ENCODE measurements at regions not wholly inside any gene's neighbourhood (a gene's known extent, or its start where the extent isn't known, plus 50 kb on each side); places are given as distances from the start of the nearest gene placed in this dataset.
A peak's percentile ranks its signal among the peaks of the same experiment; 100 is the strongest.

- no peak for TF ChIP-seq CHD4 (IDR thresholded peaks at IDR 0.05; ENCODE audit: borderline replicate concordance)
Measured at GRCh38 chr1:56196839-56197238, 382.5 kb downstream of the PLPP3 start (continued).

- Histone ChIP-seq H3K4me1 (peaks cover 24% of the 10 kb centered on the region), H3K27ac (no peak overlapping the region), H3K9me3 (no peaks in the 10 kb centered on the region), H3K4me3 (no peak overlapping the region), H3K4me2 (no peak overlapping the region)
- WGBS (ENCODE audit: missing lambda C conversion rate) = 95% methylated on average over 1 of the region's 1 CpG
- POLR2A ChIA-PET = no interaction called here
- FAIRE-seq = no peak
- no peak for DNase-seq (ENCODE audit: low read depth in 1 of 2, low spot score in 1 of 2)
- TF ChIP-seq CEBPB (IDR thresholded peaks at IDR 0.05) = 0 out of 4 replicates have a peak, but pooled peaks of 1 of the 2 experiments have one; percentile 10
- no peak for TF ChIP-seq GATA3 (IDR thresholded peaks at IDR 0.05; ENCODE audit: borderline replicate concordance)
- CTCF ChIA-PET = no interaction called here
- ATAC-seq = no peak
Measured at GRCh38 chr1:56194701-56195300, 384.6 kb downstream of the PLPP3 start.

GRCh38 chr1:56193656-56194055 lies 385.7 kb downstream of the PLPP3 start:
- ATAC-seq = no peak
- Histone ChIP-seq H3K27ac (no peak overlapping the region), H3K4me1 (peaks cover 35% of the 10 kb centered on the region), H3K9me3 (no peaks in the 10 kb centered on the region), H3K4me2 (no peak overlapping the region), H3K4me3 (no peak overlapping the region)
- TF ChIP-seq NR3C1 (IDR thresholded peaks at IDR 0.05) (no peak), CEBPB (IDR thresholded peaks at IDR 0.05) (no peak), EHMT2 (IDR thresholded peaks at IDR 0.05; ENCODE audit: low read depth) (no peak), KDM1A (IDR thresholded peaks at IDR 0.05; ENCODE audit: low read depth) (no peak), RARB (CRISPR knock-in tag; IDR thresholded peaks at IDR 0.05) (no peak), ELK1 (IDR thresholded peaks at IDR 0.05; ENCODE audit: low read depth, low read length) (no peak), CBX8 (IDR thresholded peaks at IDR 0.05) (no peak), JUNB (IDR thresholded peaks at IDR 0.05) (no peak), POLR2AphosphoS2 (conservative IDR thresholded peaks at IDR 0.05; ENCODE audit: low read length) (no peak), TP53 (CRISPR knock-in tag; IDR thresholded peaks at IDR 0.05) (no peak)
- 64% methylated on average over 1 of the region's 1 CpG for WGBS (ENCODE audit: missing lambda C conversion rate)
- FAIRE-seq = no peak
- POLR2A ChIA-PET = no interaction called here
- no peak for DNase-seq (ENCODE audit: low read depth in 1 of 2, low spot score in 1 of 2)
- CTCF ChIA-PET = interaction anchor here (0.6 kb wide), 1 partner anchor 48 kb away, joined by 3 read pairs; no protein-coding TSS in a partner anchor

- H3K4me2 ChIP-seq = peak overlapping the region; percentile 43
Measured at GRCh38 chr1:56191369-56191768, 388.0 kb downstream of the PLPP3 start.

More at GRCh38 chr1:56191369-56191768, 388.0 kb downstream of the PLPP3 start:
- peak in 1 of 2 experiments; percentile 16 for DNase-seq (ENCODE audit: low read depth in 1 of 2, low spot score in 1 of 2)
- ChIA-PET CTCF (interaction anchor here (0.7 kb wide), 1 partner anchor 12 kb away, joined by 3 read pairs; no protein-coding TSS in a partner anchor), POLR2A (no interaction called here)
- peak; percentile 47; the same call in 1 of the 2 replicates for TF ChIP-seq JUNB (IDR thresholded peaks at IDR 0.05)
- TF ChIP-seq KDM5A (IDR thresholded peaks at IDR 0.05) = no peak
- TF ChIP-seq CEBPB (IDR thresholded peaks at IDR 0.05) = peak in 1 of 2 experiments; percentile 66; a peak in 2 of 4 replicates
- TF ChIP-seq JUN (IDR thresholded peaks at IDR 0.05) = peak in 1 of 2 experiments; percentile 32; a peak in 1 of 5 replicates
- TF ChIP-seq FOSL2 (IDR thresholded peaks at IDR 0.05) = no peak
- 0 out of 2 replicates have a peak, but pooled peaks have one; percentile 3 for TF ChIP-seq FOSL2 (CRISPR knock-in tag; IDR thresholded peaks at IDR 0.05)
- no peak for TF ChIP-seq ELK1 (IDR thresholded peaks at IDR 0.05; ENCODE audit: low read depth, low read length)
- peak in 1 of 2 experiments; percentile 19; a peak in 2 of 6 replicates for ATAC-seq
- 30% methylated on average over 4 of the region's 4 CpGs for WGBS (ENCODE audit: missing lambda C conversion rate)
- H3K27ac ChIP-seq = peak overlapping the region; percentile 50 to 70
- no peak for FAIRE-seq
- no peaks in the 10 kb centered on the region for H3K9me3 ChIP-seq
- H3K4me3 ChIP-seq = no peak overlapping the region
- H3K4me1 ChIP-seq = peaks cover 35% of the 10 kb centered on the region
